ENCODE measurements at regions not wholly inside any gene's neighbourhood (a gene's known extent, or its start where the extent isn't known, plus 50 kb on each side); places are given as distances from the start of the nearest gene placed in this dataset.

DNA sequence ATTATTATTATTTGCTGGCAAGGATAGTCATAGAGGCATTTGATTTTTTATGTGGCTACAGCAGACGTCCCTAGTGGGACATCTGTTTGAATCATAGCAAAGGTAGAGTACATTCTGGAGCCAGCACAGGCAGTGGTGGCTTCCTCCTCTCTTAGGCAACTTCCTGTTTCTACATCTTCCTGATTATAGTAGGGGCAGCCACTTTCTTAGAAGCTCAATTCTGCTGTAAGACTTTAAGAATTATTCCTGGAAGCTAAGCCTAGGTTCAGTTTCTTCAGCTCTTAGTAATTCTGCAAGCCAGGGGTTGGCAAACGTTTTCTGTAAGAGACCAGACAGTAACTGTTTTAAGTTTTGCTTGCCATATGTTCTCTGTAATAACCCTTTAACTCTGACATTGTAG is 129.3 kb upstream of the TENM4 start:
- DNase-seq, result no peak

DNA sequence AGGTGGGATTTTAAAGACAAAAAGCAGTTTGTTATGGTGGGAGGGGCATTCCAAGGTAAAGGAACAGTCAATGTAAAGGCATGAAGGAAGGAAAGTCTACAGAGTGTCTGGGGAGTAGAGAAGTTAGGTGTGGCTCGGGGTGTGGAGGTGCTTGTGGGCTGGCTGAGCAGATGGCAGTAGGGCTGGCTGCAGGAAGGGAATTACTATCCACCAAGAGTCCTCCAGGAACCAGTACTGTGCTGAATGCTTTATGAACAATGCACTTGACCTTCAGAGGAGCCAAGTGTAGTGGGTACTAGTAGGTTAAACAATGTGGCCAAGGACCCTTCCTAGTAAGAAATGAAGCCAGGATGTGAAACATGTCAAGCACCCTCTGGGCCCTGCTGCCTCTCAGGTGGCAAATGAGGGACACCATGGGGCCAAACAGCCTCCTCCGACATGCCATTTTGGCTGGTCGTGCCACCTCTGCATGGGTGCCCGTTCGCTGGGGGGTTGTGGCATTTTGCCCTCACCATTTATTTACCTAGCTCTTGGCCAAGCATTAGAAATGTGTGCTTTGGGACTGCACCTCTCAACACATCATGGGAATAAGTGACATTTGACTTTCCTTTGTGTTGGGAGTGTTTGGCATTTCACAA is 123.6 kb upstream of the TENM4 start:
- no peak for DNase-seq

DNA sequence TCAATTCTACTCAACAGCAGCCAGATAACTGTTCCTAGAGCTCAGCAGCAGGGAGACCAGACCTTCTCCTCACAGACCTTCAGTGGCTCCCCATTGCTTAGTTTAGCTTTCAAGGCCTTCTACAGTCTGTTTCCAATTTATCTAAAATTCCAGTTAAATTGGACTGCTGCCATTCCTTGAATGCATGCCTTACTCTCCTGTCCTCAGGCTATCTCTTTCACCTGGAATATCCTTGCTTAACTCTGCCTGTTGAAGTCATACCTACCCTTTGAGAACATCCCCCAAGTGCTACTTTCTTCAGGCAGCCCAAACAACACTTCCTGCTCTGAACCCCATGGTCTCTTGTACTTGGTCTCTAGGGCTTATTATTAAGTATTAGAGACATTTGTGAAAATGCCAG is 120.7 kb upstream of the TENM4 start:
- no peak for DNase-seq

DNA sequence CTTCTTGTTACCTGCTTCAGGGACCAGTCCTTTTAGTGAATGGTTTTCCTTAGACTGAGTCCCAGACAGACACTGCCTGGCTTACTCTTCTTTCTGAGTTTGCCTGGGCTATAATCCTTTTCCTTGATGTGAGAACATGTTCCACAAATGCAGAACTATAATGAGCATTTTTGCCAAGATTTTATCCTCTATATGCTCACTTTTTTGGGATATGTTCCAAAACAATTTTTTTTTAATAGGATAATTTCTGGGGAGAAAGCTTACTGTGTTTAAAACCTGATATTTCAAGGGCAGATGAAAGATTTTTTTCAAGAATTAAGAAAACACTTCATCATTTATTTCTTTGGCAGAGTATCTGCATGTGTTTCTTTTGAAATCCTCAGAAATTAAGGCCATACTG is 110.0 kb upstream of the TENM4 start:
- no peak for DNase-seq

DNA sequence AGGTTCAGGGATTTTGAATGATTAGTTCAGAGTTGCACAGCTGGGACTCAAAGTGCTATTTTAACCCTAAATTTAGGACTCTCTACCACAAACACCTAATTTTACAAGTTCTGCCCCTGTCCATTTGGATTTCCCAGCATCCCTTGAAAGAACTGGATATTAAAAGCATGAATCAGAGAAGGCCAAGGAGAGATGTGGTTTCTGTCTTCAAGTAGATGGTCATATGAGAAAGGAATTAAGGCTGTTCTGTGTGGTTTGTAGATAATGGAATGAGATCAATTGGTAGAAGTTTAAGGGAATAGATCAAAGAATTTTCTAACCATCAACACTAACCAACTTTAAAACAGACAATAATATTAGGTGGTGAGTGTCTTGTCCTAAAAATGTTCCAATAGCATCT is 106.4 kb upstream of the TENM4 start:
- DNase-seq, result no peak

DNA sequence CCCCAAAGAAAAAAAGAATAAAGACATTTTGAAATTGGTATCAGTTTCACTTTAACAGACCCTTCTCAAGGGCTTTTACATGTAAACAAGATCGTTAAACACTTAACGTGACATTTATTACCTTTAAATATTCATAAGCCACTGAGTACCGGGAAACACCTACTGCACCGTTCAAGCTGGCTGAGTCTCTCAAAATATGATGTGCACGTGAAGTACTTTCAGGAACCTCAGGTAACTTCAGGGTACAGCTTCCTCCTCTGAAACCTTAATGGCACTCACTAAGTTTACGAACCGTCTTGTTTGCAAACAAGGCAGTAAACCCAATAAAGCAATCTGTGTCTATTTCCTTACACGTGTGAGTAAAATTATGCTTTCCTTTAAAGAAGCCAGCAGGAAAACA is 105.5 kb upstream of the TENM4 start:
- DNase-seq, result no peak

DNA sequence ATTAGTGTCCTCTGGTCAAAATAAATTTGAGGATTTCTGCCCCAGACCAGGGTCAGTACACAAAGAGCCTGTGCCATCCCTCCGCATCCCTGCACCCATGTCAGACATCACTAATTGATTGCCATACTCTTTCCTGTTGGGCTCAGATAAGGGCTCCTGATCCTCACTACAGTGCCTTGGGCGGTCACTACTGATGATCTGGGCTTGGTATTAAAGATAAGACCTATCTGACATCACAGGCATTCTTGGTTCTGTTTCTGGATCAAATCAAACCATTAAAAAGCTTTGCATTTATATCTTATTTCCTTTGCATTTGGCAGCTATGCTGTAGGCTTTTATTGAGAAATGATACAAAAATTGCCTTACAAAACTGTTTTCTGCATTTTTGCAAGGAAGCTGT is 103.5 kb upstream of the TENM4 start:
- no peak for DNase-seq

DNA sequence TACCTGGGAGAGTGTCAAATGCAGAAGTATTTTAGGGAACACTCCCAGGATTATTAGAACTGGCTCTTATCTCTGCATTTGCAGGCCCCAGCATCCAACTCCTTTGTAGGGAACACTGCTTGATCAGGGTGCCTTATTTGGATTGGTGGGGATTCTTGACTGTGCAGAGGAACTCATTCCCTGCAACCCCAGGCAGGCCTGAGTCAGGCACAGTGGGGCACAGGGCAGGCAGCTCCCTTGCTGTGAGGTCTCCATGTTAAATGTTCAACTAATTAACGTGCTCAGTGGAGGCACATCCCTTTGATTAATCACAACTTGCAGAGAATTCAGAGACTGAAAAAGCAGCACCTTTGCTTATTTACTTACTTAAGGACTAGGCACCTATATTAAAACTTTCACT is 102.3 kb upstream of the TENM4 start:
- no peak for DNase-seq

DNA sequence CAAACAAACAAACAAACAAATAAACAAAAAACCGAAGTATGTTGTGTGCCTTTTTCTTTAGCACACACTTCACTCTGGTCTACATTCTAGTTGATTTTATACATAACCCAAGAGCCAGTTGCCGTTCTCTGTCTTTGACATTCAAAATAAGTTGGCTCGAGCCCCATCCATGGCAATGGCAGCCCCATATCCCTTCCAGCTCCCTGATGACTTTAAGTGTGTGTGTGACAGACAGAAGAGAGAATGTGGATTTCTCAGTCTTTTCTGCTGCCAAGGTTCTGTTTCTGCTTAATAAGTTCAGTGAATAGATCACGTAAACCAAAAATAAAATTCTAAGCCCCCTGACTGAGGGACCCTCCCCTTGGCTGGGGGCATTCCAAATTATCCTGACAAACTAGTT is 100.6 kb upstream of the TENM4 start:
- no peak for DNase-seq

DNA sequence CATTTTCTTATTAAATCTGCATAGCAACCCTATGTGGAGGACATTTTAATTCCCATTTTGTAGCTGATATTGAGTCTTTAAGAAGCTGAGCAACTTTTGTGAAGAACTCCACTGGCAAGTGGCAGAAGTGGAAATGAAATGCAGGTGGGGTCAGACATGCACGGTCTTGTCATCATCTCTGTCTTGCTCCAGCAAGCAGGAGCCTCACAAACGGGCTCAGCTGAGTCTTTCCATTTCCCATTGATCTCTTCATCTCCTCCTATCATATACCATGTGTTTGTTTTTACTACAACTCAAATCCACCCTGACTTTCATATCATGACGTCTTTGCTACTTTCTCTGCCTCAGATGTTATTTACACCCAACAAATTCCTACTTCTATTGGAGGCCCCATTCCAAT is 97.9 kb upstream of the TENM4 start:
- no peak for DNase-seq

DNA sequence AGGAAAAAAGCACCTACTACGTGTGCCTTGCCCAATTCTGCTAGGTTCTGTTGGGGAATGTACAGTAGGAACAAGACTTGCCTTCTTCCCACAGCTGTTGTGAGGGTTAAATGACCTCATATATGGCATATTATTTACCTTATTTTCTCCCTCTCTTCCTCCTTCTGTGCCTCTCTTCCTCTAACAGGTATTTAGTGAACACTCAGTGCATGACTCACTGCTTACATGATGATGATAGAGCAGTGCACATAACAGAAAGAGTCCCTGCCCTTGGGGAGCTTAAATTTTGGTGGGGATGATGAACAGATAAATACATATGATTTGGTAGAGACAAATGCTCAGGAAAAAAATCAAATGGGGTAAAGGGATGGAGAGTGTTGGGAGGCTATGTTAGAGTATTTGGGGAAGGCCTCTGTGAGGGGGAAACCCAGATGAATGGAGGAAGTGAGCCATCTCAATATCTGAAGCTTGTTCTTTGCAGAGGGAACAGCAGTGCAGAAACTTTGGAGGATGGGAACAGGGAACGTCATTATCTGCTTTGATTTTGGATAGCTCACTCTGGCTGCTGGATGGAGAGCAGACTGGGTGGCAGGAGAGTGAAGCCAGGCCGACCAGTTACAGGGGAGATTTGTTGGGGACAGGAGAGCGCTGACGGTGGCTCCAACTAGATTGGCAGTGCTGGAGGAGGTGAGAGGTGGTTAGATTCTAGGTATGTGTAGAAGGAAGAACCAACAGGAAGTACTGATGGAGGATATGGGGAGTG is 95.5 kb upstream of the TENM4 start:
- no peak for DNase-seq

DNA sequence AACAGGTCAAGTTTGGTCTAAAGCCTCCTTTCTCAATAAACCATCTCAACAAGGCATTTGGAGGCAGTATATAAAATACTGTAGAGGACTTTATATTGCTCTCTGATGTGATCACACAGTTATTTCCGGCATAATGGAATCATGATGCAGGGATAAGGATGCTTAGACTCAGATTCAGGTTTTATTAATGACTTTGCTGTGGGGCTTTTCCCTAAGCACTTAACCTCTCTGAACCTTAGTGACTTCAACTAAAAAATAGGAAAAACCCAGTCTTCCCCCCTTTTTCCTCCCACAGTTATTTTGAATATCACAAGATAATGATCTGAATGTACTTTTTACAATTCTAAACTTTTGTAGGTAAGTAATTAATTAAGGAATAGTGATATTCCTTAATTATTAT is 94.8 kb upstream of the TENM4 start:
- DNase-seq, result no peak

DNA sequence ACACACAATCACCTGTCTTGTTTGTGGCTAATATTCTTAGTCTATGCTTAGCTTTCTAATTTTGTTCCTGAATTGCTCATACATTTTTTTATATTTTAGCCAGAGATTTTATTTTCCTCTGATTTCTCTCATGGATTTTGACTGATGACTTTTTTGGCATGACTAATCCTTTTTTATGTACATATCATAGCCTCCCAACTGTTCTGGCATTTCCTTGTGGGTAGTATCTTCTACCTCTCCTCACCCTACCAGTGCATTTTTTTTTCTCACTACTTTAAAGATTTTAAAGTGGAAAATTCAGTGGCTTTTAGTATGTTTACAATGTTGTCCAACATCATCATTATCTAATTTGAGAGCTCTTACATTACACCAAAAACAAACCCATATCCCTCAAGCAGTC is 84.4 kb upstream of the TENM4 start:
- no peak for DNase-seq

DNA sequence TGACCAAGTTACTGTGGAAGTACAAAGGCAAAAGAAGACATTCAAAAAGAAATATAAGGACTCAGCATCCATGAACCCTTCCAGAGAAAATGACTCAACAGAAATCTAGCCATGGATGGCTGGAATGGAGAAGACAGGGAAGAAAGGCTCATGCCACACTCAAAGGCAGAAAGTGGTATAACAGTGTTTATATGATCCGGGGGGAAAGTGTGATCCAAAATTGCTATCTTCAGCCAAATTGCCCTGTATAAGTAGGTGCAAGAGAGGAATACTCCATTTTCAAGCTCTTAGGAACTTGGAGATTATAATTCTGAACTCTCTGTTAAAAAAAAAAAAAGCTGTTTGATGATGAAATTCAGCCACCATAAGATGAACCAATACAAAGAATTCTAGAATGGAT is 81.8 kb upstream of the TENM4 start:
- DNase-seq, result no peak

DNA sequence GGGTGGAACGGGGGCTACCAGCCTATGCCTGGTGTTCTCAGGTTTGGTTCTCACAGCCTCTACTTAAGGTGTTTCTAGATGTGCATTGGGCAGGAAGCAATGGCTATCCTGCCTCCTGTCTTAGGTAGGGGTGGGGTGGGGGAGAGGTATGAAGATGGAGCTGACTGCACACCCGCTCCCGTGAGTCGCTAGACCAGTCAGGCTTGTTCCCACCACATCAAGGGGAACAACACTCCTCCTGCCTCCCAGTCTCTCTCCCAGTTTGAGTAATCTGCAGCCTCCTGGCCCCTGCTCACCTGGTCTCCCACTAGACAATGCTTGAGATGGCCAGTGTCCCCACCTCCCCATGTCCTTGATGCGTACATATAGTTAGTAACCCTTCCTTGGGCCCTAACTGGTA is 79.3 kb upstream of the TENM4 start:
- no peak for DNase-seq

DNA sequence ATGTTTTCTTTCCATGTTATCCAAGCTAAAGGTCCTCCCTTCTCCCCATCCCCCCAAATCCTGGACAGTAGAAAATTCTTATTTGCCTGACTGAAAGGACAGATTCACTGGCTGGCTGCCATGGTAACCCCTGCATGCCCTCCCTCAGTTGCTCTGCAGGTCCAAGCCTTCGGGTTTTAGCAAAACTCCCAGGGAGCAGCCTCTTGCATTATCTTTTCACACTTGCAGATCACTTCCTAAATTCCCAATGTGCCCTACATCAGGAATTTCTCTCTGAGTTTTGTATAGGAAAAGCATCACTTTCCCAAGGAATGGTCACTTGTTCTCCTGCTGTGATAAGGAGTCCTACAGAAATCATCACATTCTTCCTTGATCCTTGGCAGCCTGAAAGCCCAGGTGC is 75.0 kb upstream of the TENM4 start:
- DNase-seq, result no peak

DNA sequence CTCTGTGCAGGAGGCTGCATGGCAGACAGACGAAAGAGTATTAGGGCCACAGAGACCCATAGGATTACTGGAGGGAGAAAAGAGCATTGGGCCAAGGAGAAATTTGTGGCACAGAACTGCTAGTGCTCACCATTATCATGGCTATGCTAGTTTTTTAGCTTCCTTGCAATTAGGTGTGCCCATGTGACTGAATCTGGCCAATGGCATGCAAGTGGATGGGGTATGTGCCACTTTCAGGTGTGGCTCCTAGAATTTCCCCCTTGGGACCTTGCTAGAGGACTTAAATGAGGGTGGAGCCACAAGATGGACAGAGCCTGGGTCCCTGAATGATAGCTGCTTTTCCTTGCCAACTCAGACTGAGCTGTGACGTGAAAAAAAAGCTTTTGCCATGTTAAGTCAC is 73.9 kb upstream of the TENM4 start:
- no peak for DNase-seq

DNA sequence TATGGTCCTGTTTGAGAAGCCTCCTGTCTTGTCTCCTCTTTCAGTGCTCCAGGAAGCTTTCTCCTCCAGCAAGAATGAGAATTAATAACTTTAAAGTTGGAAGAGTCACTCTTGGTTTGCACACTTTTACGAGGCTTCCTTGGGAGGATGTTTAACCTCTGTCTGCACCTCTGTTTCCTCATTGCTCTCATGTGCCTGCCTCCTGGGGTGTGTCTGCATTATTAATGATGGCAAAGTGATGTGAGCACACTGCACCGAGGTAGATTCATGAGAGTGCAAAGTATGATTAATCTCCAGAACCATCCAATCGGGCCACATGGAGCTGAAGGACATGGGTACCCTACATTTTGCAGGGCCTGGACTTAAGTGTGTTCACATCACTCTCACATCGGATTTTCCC is 73.5 kb upstream of the TENM4 start:
- no peak for DNase-seq

DNA sequence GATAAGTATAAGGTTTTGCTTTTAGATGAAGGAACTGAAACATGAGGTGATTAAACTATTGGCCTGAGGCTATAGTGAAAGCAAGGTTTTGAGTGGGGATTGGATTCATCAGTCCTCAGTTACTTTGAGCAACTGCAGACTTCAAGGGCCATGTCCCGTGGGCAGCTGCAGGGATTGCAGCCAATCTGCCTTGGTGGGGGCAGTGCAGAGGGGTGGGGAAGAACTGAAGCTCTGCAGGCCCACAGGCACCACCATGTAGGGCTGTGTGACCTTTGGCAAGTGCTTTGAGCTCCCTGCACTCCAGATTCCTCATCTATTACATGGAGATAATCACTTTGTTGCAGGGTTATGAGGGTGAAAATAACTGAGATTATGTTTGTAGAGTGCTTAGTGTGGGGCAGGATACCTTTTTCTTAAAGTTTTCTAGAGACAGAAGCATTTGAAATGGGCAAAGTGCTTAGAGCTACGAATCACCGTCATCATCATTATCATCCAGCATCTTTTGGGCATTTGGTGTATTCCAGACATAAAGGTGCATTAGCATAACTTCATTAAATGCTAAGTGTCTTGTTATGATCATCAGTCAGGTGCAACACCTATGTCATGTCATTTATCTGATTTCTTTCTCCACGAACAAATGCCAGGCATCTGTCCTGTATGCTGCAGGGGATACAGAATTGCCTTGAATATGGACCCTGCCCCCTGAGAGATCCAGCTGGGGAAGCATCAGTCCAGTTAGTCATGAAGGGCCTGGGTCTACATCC is 72.1 kb upstream of the TENM4 start:
- no peak for DNase-seq

DNA sequence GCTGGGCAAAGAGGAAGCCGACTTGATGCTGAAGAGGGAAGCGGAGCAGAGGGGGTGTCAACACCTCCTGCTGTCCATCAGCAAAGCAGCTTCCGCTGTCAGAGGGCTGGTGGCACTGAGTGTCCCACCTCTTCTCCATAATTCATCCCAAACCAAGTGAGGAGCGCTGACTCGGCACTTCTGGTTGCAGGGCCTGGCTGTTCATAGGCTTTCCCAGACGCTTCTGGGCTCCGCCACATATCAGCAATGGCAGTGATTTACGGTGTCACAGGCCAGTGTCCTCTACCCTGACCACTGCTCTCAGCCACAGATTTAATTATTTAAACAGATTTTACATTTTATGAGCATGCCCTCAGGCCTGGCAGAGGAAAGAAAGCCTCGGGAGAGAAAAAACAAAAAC is 70.1 kb upstream of the TENM4 start:
- no peak for DNase-seq

DNA sequence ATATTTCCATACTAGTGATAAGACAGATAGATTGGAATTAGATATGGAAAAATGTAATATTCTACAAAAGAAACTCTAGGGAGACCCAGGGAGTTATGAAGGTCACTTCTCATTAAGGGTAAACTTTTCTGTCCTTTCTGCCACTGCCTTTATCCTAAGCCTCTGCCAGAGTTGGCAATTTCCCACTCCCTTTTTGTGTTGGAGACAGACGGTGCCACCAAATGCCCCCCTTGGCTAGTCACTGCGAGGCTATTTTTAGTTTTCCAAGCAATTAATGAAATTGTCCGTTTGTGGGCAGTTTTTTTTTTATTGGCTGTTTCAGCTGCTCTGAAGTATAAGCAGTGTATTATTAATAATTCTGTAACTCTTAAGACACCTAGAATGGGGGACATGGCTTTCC is 67.6 kb upstream of the TENM4 start:
- peak; percentile 17 for DNase-seq

DNA sequence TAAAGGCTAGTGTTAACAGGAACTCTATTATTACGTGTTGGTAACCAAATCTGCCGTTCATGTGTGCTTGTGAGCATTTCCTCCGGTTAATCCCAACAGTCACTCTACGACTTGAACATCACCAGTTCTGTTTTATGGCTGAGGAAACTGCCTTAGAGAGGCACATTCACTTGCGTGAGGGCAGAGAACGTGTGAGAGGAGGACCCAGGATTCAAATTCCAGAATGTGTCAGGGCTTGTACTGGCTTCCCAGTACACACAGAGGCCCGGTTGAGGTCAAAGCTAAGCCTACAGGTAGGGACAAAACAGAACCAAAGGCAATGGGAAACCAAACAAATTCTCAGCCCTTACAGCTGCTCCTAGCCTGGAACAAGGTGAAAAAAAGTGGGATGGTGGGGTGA is 66.9 kb upstream of the TENM4 start:
- no peak for DNase-seq

DNA sequence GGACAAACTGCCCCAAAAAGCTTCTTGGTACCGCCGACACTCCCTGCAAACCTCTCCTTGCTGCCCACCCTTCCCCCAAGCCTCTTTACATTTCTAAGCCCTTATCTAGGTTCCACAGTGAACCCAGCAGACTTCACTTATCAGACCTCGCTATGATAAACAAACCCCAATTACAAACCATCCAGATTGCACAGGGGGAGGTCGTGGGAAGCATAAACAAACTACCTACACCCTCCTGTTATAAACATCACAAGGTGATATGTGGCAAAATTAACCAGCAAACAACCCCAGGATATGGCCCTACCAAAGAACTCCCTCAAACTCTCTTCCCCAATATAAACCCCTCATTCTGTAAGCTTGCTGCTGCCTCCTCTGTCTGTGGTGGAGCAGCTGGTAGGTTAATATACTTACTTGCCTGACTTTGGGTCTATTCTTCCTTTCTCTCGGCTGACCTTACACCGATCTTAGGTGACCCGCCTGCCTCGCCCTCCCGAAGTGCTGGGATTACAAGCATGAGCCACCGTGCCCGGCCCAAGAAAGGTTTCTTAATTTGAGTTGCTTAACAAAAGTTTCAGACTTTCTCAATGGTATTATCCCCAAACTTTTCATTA is 66.0 kb upstream of the TENM4 start:
- DNase-seq, result no peak

DNA sequence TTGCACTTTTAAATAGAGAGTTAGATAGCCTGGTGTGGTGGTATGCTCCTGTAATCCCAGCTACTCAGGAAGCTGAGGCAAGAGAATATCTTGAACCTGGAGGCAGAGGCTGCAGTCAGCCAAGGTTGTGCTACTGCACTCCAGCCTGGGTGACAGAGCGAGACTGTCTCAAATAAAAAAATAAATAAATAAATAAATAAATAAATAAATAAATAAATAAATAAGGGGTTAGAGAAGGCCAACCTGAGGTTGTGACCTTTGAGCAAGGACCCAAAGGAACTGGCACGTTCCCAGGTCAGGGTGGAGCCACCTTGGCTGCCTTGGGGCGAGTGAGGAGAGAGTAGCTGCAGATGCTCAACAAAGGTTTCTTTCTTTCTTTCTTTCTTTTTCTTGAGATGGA is 65.3 kb upstream of the TENM4 start:
- no peak for DNase-seq

All from midbrain (tissue), 1 donor.